Nephron (organoid): ENCODE measurements at regions not wholly inside any gene's neighbourhood (a gene's known extent, or its start where the extent isn't known, plus 50 kb on each side); places are given as distances from the start of the nearest gene placed in this dataset.

ENCODE experiments used
- H3K27ac Mint-ChIP-seq, 3 experiments: 2 replicates each; pipeline ENCODE4 v1.8.0; 2020; ENCODE audit warnings: mixed read lengths in 3 of 3, mild to moderate bottlenecking in 2 of 3, moderate library complexity in 1 of 3
- H3K27me3 Mint-ChIP-seq: 2 replicates; pipeline ENCODE4 v1.8.0; 2021; ENCODE audit warnings: low read depth, mild to moderate bottlenecking, moderate library complexity, mixed read lengths
- H3K36me3 Mint-ChIP-seq: 2 replicates; pipeline ENCODE4 v1.8.0; 2020; ENCODE audit warnings: low read depth, mixed read lengths
- H3K4me1 Mint-ChIP-seq: 2 replicates; pipeline ENCODE4 v1.8.0; 2020; ENCODE audit warnings: mixed read lengths
- H3K4me3 Mint-ChIP-seq, 3 experiments: 2 replicates each; pipeline ENCODE4 v1.8.0; 2020; ENCODE audit warnings: mild to moderate bottlenecking in 3 of 3, mixed read lengths in 3 of 3, moderate library complexity in 2 of 3
- H3K9me3 Mint-ChIP-seq: 2 replicates; pipeline ENCODE4 v1.8.0; 2020; ENCODE audit warnings: mixed read lengths
- CTCF ChIP-seq, 3 experiments: fragments of 200-600 bp; sonication (generic); IDR thresholded peaks; one replicate each; pipeline ENCODE4 v1.5.0; 2021; ENCODE audit warnings: antibody characterized with exemption in 3 of 3; ENCODE audit not compliant: unreplicated experiment in 3 of 3

DNA sequence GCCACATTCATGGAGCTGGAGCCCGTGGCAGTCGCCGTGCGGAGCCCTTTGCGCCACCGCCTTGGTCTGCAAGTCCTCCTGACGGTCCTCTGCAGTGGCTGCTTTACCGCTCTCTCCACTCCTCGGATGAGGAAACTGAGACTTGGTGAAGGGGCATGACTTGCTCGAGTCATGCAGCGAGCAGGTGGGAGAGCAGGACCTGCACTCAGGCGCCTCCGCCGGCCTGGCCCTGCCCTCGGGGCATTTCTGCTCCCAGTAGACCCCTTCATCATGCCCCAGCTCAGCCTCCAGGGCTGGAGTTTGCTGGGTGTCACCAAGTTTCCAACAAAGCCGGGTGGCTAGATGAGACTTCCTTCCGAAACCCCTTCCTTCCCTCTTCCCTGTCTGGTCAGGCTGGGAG is 100.0 kb upstream of the TARDBP start:
- no peaks in the 10 kb centered on the region for H3K36me3 Mint-ChIP-seq
- H3K9me3 Mint-ChIP-seq, result no peaks in the 10 kb centered on the region
- H3K4me1 Mint-ChIP-seq, result peaks cover 5% of the 10 kb centered on the region
- H3K27me3 Mint-ChIP-seq, result peaks cover 33% of the 10 kb centered on the region
- no peak overlapping the region for H3K4me3 Mint-ChIP-seq
- H3K27ac Mint-ChIP-seq, result no peak overlapping the region
- TF ChIP-seq CTCF (IDR thresholded peaks at IDR 0.05; ENCODE audit: unreplicated experiment in 3 of 3), result no peak

DNA sequence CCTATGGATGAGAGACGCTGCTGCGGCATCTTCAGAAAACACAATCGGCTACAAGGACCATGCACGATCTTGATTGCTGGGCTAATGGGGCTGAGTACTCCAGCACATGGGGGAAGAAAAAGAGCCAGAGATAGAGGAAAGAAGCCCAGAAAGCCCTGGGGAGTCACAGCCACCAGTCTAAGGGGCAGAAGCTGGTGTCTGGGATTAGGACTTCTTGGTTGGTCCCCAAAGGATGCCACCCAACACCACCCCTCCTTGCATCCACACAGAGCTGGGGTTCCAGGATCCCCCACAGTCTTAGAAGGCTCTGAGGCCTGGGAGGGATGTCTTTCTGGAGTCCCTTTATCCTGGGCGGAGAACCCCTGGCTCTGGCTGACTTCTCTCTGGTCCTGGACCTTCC is 98.4 kb upstream of the TARDBP start:
- Mint-ChIP-seq H3K9me3 (no peaks in the 10 kb centered on the region), H3K4me1 (peaks cover 5% of the 10 kb centered on the region), H3K36me3 (no peaks in the 10 kb centered on the region), H3K27me3 (peaks cover 28% of the 10 kb centered on the region), H3K4me3 (no peak overlapping the region), H3K27ac (no peak overlapping the region)
- TF ChIP-seq CTCF (IDR thresholded peaks at IDR 0.05; ENCODE audit: unreplicated experiment in 3 of 3), result no peak

- Mint-ChIP-seq H3K9me3 (no peaks in the 10 kb centered on the region), H3K27ac (no peak overlapping the region), H3K4me3 (no peak overlapping the region), H3K27me3 (peaks cover 25% of the 10 kb centered on the region), H3K36me3 (no peaks in the 10 kb centered on the region), H3K4me1 (peaks cover 5% of the 10 kb centered on the region)
- no peak for TF ChIP-seq CTCF (IDR thresholded peaks at IDR 0.05; ENCODE audit: unreplicated experiment in 3 of 3)
These were observed 96.9 kb upstream of the TARDBP start for GRCh38 chr1:10915594-10915993.

GRCh38 chr1:10916311-10916710 is 96.1 kb upstream of the TARDBP start:
- Mint-ChIP-seq H3K4me3 (no peak overlapping the region), H3K36me3 (no peaks in the 10 kb centered on the region), H3K27me3 (peaks cover 27% of the 10 kb centered on the region), H3K27ac (no peak overlapping the region), H3K4me1 (no peaks in the 10 kb centered on the region), H3K9me3 (no peaks in the 10 kb centered on the region)
- TF ChIP-seq CTCF (IDR thresholded peaks at IDR 0.05; ENCODE audit: unreplicated experiment in 3 of 3), result no peak

- no peaks in the 10 kb centered on the region for H3K36me3 Mint-ChIP-seq
- no peaks in the 10 kb centered on the region for H3K4me1 Mint-ChIP-seq
- peaks cover 27% of the 10 kb centered on the region for H3K27me3 Mint-ChIP-seq
- H3K27ac Mint-ChIP-seq, result no peak overlapping the region
- H3K4me3 Mint-ChIP-seq, result no peak overlapping the region
- H3K9me3 Mint-ChIP-seq, result no peaks in the 10 kb centered on the region
- TF ChIP-seq CTCF (IDR thresholded peaks at IDR 0.05; ENCODE audit: unreplicated experiment in 3 of 3), result no peak
These were observed 95.5 kb upstream of the TARDBP start for GRCh38 chr1:10916991-10917390.

DNA sequence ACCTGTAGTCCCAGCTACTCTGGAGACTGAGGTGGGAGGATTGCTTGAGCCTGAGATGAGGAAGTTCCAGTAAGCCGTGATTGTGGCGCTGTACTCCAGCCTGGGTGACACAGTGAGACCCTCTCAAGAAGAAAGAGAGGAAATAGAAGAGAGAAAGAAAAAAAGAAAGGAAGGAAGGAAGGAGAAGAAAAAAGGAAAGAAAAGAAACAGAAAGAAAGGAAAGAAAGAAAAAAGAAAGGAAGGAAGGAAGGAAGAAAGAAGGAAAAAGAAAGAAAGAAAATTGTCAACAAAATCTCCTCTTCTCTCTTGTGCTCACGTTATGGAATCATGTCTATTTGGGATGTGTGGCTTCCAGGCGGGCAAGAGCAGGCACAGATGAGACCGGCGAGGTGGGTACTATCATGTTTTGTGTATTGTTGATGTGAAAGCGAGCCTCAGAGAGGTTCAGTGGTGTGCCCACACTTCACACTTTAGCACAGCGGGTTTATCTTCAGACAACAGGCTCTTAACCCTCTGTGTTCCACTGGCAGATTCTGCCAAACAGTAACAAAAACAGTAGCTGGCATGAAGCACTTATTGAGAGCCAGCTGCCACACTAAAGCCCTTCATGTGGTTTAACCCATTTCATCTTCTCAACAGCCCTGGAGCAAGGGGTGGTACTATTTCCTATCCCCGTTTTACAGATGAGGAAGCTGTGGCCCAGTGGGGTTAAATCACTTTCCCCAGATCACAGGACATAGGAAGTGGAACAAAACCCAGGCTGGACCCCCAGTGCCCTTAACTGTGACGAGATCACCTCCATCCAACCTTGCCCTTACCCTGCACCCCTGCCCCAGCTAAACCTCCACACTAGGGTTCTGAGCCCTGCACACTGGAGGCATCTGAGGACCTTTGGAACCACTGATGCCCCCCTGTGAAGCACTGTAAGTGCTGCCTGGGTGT is 94.7 kb upstream of the TARDBP start:
- Mint-ChIP-seq H3K4me1 (no peaks in the 10 kb centered on the region), H3K27me3 (peaks cover 25% of the 10 kb centered on the region), H3K9me3 (no peaks in the 10 kb centered on the region), H3K27ac (no peak overlapping the region), H3K4me3 (no peak overlapping the region), H3K36me3 (no peaks in the 10 kb centered on the region)
- no peak for TF ChIP-seq CTCF (IDR thresholded peaks at IDR 0.05; ENCODE audit: unreplicated experiment in 3 of 3)
